ENCODE measurements at regions not wholly inside any gene's neighbourhood (a gene's known extent, or its start where the extent isn't known, plus 50 kb on each side); places are given as distances from the start of the nearest gene placed in this dataset.
A peak's percentile ranks its signal among the peaks of the same experiment; 100 is the strongest.

DNA sequence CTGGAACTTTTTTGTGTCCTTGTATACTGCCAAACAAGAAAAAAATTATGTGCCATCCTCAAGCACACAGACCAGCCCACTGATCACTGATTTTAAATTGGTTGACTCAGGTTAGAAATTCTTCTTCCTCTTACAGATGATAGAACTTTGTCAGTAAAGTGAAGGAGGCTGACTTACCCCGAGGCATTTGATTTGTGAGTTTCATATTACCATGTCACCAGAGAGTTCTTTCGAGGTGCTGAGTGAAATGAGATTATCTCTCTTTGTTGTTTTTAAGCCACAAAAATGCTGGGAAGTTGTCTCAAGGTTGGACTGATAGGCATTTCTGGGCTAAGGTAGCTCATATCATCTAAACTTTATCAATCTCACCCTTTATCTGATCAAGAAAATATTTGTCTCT, 78.8 kb upstream of the FAM180A start:
- no peak for DNase-seq

DNA sequence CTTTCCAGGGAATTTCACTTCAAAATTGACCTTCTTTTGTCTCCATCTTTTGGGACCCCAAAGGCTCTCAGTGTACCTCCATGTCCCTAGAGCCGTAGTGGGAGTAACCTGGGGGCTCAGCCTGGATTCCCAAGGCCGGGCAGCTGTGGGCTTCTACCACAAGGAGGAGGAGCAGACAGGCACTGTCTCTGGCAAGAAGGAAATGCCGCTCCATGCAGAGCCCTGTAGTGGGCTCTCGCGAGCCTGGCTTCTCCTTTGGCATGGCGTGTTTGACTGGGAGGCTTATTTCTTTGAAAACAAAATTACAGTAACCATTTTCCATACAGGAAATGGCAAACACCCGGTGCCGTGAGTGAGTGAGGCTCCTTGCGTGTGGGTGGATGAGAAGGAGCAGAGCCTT, 76.8 kb upstream of the FAM180A start:
- no peak for DNase-seq

DNA sequence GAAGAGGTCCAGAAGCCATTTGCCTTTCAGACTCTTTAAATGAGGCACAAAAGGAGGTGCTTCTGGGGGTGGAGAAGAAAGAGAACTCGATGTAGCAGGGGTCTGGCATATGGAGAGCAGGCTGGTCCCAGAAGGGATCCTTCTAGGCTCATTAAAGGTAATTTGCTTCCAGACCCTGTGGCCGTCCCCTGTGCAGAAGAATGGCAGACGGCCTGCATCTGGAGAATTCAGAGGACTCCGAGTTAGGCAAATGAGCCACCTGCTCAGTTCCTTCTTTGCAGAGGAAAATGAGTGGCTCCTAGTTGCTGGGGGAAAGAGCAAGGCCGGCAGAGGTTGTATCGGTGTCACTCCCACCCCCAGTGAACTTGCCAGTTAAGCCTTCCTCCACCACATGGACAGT, 73.8 kb upstream of the FAM180A start:
- no peak for DNase-seq

DNA sequence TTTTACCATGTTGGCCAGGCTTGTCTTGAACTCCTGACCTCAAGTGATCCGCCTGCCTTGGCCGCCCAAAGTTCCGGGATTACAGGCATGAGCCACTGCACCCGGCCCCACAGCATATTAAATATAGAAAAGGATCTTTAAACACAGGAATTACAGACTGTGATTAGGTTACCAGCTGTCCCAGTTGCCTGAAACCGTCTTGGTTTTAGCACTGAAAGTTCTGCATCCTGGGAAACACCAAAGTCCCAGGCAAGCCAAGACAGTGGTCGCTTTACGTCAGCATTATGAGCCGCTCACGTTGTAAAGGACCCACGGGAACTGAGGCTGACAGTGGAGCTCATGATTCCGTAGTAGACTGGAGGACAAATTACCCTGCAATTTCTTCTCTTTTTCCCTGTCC, 69.0 kb upstream of the FAM180A start:
- no peak for DNase-seq

DNA sequence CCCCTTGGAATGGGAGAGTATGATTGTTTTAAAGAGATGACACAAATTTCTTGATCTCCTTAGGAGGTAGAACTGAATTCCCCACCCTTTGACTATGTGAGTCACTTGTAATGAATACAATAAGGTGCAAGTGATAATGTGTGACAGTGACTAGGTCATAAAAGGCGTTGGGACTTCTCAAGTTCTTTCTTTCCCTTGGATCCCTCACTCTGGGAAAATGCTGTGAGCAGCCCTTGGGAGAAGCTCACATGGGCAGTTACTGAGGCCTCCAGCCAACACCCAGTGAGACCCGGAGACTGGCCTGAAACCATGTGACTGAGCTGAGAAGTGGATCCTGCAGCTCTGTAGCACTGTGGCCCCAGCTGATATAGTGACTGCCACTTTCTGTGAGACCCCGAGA, 66.4 kb upstream of the FAM180A start:
- no peak for DNase-seq

DNA sequence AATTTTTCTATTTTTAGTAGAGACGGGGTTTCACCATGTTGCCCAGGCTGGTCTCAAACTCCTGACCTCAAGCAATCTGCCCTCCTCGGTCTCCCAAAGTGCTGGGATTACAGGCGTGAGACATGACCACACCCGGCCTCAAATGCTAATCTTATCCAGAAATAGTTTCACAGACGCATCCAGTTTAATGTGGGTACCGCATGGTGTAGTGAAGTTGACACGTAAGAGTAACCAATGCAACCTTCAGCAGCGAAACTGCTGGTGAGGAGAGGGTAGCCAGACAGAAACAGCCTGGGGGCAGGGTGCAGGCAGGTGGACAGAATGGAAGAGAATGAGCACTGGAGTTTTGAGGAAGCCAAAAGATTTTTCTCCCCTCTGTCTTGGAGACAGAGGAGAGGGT, 63.5 kb upstream of the FAM180A start:
- DNase-seq = no peak

DNA sequence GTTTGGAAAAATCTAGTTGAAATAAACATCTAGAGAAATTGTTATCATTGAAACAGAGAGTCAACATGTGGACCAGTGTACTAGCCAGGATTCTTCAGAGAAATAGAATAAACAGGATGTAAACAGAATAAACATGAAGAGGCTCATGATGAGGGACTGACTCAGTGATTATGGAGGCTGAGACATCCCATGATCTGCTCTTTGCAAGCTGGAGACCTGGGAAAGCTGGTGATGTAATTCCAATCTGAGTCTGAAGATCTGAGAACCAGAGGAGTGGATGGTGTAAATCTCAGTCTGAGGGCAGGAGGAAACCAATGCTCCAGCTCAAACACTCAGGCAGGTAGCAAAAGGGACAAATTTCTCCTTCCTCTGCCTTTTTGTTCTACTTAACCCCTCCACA, 62.9 kb upstream of the FAM180A start:
- no peak for DNase-seq

DNA sequence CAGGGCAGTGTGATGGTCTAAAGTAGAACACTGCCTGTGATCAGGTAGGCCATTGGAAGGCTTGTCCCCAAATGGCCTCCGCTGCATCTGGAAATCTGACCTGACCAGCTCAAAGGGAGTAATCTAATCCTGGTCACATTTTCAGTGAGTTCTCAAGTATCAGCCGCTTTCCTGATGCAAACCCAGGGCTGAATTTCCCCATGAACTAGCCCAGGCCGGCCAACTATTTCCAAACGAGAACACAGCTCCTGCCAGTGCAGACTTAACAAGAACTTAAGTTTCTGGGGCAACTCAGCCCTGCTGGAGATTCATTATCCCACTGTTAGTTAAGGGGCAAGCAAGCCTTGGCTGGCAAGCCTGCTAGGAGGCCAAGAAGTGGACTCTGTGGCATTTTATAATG, 59.6 kb upstream of the FAM180A start:
- DNase-seq = no peak

DNA sequence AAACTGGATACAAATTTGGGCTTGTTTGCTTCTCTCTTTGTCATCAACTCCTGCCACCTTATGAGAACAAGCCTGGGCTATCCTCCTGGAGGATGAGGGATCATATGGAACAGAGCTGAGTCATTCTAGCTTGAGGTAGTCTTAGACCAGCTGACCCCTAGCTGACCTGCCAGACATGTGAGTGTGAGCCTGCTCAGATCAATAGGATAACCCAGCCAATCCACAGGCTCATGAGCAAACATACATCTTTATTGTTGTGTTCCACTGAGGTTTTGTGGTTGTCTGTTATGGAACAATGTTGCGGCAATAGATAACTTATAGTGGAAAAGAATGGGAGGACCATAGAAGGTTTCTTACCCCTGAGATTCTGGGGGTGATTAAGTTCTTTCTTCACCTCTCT, 54.5 kb upstream of the FAM180A start:
- DNase-seq = no peak

DNA sequence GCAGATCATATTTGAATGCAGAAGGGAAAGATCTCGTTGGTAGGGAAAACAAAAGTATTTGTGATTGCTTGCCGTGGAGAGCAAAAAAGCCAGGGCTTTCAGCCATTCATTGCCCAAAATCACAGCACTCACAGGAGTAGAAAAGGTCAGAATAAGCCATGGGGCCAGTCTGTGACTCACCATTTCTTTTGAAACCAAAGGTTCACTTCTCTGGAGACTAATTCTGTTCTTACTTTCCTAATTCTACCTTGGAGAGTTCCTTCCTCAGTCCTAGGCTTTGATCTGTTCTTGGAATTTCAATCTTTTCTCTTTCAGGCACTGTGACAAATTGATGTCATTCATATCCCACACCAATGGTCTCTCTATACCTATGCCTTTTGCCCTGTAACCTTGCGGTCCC, 54.1 kb upstream of the FAM180A start:
- DNase-seq = no peak

DNA sequence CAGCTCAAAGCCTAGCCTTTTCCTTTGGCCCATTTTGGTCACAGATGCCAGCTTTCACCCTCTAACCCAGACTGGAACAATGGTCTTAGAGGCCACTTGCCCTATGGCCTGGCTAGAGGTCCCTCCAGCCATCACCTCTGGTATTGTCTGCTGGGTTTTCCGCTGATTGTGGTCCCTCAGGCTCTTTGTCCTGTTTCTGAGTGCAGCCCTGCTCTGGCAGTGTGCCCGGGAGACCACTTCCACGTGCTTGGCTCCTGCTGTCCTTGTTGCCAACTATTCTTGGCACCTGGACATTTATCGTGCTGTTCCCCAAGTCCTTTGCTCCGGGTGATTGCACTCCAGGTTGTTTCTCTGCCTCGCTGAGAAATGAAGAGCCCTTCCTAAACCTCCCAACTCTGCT, 53.3 kb upstream of the FAM180A start:
- DNase-seq = peak; percentile 35

DNA sequence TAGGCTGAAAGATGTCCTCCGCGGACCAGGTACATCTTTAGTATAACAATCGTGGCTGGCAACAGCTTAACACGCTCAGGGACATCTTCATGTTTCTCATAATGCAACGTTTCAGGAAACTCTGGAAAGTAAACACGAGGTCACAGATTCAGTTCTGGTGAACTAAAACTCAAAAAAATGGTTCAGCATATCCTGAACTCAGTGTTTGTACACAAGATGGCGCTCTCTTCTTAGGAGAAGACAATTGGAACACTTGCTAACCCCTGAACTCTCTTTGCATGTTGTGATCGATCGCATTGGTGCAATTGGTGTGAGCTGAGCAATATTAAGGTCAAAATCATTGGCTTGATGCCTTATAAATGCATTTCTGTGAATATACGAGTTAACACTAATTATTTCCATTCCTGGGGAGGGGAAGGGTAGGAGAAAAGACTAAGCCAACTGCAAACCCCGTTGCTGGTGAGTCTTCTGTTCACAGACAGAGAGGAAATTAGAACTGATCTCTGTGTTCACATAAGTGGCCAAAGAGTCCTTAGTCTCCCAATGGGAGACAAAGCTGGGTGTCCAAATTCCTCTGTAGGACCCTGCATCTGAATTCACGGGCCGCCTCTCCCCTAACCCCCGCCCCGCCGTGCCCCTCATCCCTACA, 52.6 kb upstream of the FAM180A start:
- peak; percentile 55 for DNase-seq

DNA sequence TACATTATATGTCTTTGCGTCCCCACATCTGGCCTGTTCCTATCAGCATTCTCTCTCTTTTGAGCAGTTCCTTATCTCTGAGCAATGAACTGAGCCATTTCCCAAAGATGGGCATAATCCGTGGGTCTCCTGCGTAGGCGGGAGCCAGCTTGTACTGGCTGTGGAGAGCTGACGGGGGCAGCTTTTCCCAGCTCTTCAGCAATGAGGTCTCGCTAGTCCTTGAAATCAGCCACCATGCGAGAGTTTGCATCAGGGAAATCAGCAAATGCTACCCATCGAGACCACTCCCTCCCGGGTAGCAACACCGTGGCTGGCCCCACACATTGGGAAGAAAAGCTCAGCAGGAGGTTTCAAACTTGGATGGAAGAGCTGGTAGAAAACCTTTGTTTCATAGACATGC, 51.9 kb upstream of the FAM180A start:
- DNase-seq = peak; percentile 45

DNA sequence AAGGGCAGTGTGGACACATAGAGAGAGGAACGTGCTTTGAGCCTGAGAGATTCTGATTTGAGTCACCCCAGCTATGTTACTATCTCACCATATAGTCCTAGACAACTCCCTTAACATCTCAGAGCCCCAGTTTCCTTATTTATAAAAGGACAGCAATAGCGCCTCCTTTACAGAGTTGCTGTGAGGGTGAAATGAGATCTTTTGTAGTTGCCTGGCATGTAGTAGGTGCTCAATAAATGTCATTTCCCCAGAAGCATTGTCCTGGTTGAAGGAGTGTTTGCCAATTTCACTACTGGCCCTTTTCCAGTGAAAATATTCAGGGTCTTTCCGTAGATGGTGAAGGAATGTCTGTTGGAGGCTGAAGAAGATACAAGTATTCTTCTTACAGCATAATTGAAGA, 51.3 kb upstream of the FAM180A start:
- peak; percentile 12 for DNase-seq
